Tibial artery (tissue), 4 donors: ENCODE measurements at regions not wholly inside any gene's neighbourhood (a gene's known extent, or its start where the extent isn't known, plus 50 kb on each side); places are given as distances from the start of the nearest gene placed in this dataset.

Experiments used
- DNase-seq, 2 donors: peaks; one replicate each; pipeline ENCODE4 v3.0.0-alpha.2; 2019
- H3K27ac ChIP-seq, 2 donors: fragments of 200-600 bp; sonication (generic) in 1 of 2; 1 replicate in 1 of 2; 2 replicates in 1 of 2; pipeline ENCODE4 v1.5.1; 2018 to 2019; ENCODE audit warnings: mild to moderate bottlenecking in 1 of 2
- H3K27me3 ChIP-seq, 2 donors: fragments of 200-600 bp; sonication (generic) in 1 of 2; one replicate each; pipeline versions ENCODE4 v1.5.1 to v1.6.0; 2016 to 2019
- H3K36me3 ChIP-seq, 3 donors: fragments of 200-600 bp; sonication (generic) in 2 of 3; one replicate each; pipeline ENCODE4 v1.5.1; 2016 to 2019; ENCODE audit warnings: mild to moderate bottlenecking in 2 of 3
- H3K4me1 ChIP-seq, 4 donors: fragments of 200-600 bp; sonication (generic) in 2 of 4; 1 replicate in 3 of 4; 2 replicates in 1 of 4; pipeline ENCODE4 v1.5.1; 2016 to 2019
- H3K4me3 ChIP-seq, 2 donors: fragments of 200-600 bp; sonication (generic) in 1 of 2; 1 replicate in 1 of 2; 2 replicates in 1 of 2; pipeline ENCODE4 v1.5.1; 2018 to 2019; ENCODE audit warnings: mild to moderate bottlenecking in 2 of 2
- H3K9me3 ChIP-seq, 3 donors: fragments of 200-600 bp; sonication (generic) in 1 of 3; one replicate each; pipeline ENCODE4 v1.5.1; 2016 to 2019
- intact Hi-C: fragments of 100-400 bp; cut with DNase I; formaldehyde crosslinking; loops from one replicate; pipeline ENCODE4 v1.15.0; 2023; ENCODE audit warnings: low total_unique reads
- TF ChIP-seq, protein P1 (sequence below), 2 experiments: fragments of 200-600 bp in 1 of 2; fragments of 450-650 bp in 1 of 2; IDR thresholded peaks; one replicate each; pipeline ENCODE4 v1.5.1; 2017 to 2019; ENCODE audit warnings: antibody characterized with exemption in 2 of 2, mild to moderate bottlenecking in 1 of 2, moderate library complexity in 1 of 2

DNA sequence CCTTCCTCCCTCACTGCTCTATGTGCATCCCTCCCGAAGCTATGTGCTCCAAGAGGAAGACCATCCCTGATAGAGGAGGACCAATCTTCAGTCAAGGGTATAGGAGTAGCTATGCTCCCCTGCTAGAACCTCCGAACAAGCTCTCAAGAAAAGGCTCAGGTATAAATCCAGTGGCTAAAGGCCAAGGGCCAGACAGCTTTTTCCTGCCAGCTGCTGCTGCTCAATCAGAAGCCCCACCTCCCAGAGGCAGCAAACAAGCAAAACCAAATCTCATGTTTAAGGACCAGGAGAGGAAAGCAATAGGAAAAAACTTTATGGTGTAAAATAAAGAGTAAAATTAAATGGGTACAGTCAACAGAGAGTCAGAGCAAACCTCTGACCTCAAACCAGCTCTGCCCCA, 187.2 kb downstream of the FGFR2 start:
- H3K9me3 ChIP-seq: no peaks in the 10 kb centered on the region
- no peaks in the 10 kb centered on the region for H3K36me3 ChIP-seq
- H3K27me3 ChIP-seq: no peaks in the 10 kb centered on the region
- H3K27ac ChIP-seq: no peak overlapping the region
- H3K4me1 ChIP-seq: no peaks in the 10 kb centered on the region
- TF ChIP-seq, protein P1, sequence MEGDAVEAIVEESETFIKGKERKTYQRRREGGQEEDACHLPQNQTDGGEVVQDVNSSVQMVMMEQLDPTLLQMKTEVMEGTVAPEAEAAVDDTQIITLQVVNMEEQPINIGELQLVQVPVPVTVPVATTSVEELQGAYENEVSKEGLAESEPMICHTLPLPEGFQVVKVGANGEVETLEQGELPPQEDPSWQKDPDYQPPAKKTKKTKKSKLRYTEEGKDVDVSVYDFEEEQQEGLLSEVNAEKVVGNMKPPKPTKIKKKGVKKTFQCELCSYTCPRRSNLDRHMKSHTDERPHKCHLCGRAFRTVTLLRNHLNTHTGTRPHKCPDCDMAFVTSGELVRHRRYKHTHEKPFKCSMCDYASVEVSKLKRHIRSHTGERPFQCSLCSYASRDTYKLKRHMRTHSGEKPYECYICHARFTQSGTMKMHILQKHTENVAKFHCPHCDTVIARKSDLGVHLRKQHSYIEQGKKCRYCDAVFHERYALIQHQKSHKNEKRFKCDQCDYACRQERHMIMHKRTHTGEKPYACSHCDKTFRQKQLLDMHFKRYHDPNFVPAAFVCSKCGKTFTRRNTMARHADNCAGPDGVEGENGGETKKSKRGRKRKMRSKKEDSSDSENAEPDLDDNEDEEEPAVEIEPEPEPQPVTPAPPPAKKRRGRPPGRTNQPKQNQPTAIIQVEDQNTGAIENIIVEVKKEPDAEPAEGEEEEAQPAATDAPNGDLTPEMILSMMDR (IDR thresholded peaks at IDR 0.05): no peak
- H3K4me3 ChIP-seq: no peak overlapping the region
- intact Hi-C loops: no loop called here
- DNase-seq: peak in 1 of 2 donors; percentile 25

DNA sequence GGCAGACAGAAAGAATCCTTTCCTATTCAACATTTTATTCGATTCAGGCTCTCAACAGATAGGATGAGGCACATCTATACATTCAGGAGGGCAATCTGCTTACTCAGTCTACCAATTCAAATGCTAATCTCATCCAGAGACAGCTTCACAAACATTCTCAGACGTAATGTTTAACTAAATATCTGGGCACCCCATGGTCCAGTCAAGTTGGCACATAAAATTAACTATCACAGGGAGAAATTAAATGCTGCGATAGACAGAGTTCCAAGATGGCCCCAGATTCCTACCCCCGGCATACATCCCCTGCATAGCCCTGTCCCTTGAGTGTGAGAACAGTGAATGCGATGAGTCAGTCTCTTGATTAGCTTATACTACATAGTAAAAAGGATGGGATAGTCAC, 184.3 kb downstream of the FGFR2 start:
- TF ChIP-seq, protein P1 (IDR thresholded peaks at IDR 0.05): no peak
- no peaks in the 10 kb centered on the region for H3K27me3 ChIP-seq
- no peak for DNase-seq
- no peaks in the 10 kb centered on the region for H3K9me3 ChIP-seq
- H3K36me3 ChIP-seq: no peaks in the 10 kb centered on the region
- intact Hi-C loops: no loop called here
- H3K4me1 ChIP-seq: no peaks in the 10 kb centered on the region
- no peak overlapping the region for H3K27ac ChIP-seq
- H3K4me3 ChIP-seq: no peak overlapping the region

DNA sequence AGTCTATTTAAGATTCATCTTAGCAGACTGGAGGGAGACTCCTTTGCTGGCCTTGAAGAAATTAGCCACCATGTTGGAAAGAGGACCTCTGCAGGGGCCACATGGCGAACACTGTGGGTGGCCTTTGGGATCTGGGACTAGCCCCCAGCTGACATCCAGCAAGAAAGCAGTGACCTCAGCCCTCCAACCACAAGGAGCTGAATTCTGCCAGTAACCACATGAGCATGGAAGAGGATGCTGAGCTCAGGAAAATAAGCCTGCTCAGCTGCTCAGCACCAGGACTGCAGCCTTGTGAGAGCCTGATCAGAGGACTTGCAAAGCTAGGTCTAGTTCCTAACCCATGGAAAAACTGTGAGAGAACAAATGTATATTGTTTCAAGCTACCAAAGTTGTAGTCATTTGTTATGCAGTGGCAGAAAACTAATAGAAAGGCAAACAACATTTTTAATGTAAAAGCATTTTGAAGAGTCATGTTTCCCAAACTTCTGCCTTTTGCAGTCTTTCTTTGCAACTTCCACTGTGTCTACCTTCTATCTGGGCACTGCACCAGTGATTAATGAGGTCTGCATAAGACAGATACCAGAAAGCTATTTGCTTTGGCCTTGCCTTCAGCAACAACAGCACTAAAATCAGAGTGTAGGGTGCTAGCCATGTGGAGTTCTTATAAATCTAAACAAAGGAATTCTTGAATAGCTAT, 183.7 kb downstream of the FGFR2 start:
- TF ChIP-seq, protein P1 (IDR thresholded peaks at IDR 0.05): no peak
- Histone ChIP-seq H3K36me3 (no peaks in the 10 kb centered on the region), H3K4me1 (no peaks in the 10 kb centered on the region), H3K27me3 (no peaks in the 10 kb centered on the region), H3K4me3 (no peak overlapping the region), H3K9me3 (no peaks in the 10 kb centered on the region), H3K27ac (no peak overlapping the region)
- intact Hi-C loops: no loop called here
- DNase-seq: peak in 1 of 2 donors; percentile 21

DNA sequence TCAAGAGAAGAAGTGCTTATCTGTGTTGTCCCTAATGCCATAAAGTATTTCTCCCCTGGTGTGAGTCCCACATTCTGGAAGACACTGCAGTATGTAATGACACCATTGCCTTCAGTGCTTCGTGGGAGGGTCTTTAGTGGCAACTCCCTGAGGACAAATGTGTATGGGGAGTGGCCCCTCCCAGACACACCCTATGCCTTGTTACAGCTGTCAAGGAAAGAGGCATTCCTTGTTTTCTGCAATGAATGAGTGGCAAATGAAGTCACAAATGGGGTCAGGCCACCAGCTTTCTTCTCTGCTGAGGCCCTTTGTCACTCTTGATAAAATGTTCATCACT, 183.2 kb downstream of the FGFR2 start:
- DNase-seq: no peak
- Histone ChIP-seq H3K27me3 (no peaks in the 10 kb centered on the region), H3K4me1 (no peaks in the 10 kb centered on the region), H3K27ac (no peak overlapping the region), H3K4me3 (no peak overlapping the region), H3K9me3 (no peaks in the 10 kb centered on the region), H3K36me3 (no peaks in the 10 kb centered on the region)
- TF ChIP-seq, protein P1 (IDR thresholded peaks at IDR 0.05): no peak
- intact Hi-C loops: no loop called here

DNA sequence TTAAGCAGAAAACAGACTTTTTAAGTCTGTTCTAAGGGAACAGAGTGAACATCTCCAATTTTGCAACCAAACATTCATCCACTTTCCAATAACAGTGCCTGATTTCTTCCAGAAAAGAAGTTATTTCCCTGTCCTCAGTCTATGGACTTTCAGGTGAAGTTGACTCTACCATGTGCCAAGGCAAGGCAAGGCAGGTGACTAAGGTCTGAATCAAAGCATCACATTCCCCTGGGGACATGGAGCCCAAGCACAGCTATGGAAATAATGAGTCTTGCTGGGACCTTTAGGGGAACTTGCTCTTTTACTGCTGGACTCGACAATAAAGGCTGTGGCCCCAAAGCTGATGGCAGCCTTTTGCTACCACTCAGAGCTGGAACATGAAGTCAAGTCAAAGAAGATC, 182.2 kb downstream of the FGFR2 start:
- Histone ChIP-seq H3K36me3 (no peaks in the 10 kb centered on the region), H3K4me1 (no peaks in the 10 kb centered on the region), H3K9me3 (no peaks in the 10 kb centered on the region), H3K4me3 (no peak overlapping the region), H3K27me3 (no peaks in the 10 kb centered on the region), H3K27ac (no peak overlapping the region)
- no peak for DNase-seq
- intact Hi-C loops: no loop called here
- TF ChIP-seq, protein P1 (IDR thresholded peaks at IDR 0.05): no peak

DNA sequence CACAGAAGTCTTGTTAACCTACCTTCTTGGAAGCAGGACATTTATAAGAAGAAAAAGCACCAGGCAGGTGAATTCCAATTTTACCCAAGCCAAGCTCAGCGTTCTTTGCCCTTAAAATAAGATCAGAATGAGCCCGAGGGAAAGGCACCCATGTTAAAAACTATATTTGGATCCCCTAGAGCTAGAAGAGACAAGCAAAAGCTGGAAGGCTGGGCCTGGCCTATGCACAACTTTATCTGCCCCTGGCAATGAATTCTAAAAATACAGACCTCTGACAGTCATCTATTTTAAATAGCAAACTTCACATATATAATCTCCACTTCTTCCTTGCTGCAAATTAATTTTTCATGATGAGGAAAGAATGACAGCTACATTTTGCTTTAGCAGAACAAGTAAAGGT, 180.9 kb downstream of the FGFR2 start:
- intact Hi-C loops: no loop called here
- Histone ChIP-seq H3K4me1 (no peaks in the 10 kb centered on the region), H3K9me3 (no peaks in the 10 kb centered on the region), H3K4me3 (no peak overlapping the region), H3K27me3 (no peaks in the 10 kb centered on the region), H3K27ac (no peak overlapping the region), H3K36me3 (no peaks in the 10 kb centered on the region)
- no peak for DNase-seq
- TF ChIP-seq, protein P1 (IDR thresholded peaks at IDR 0.05): no peak
